CD14-positive monocyte (primary cell): ENCODE measurements at regions not wholly inside any gene's neighbourhood (a gene's known extent, or its start where the extent isn't known, plus 50 kb on each side); places are given as distances from the start of the nearest gene placed in this dataset.

Source experiments
- DNase-seq, 3 donors: peaks; one replicate each; pipeline ENCODE4 v3.0.0-alpha.2; 2011 to 2022
- H2AFZ ChIP-seq: 2 replicates; pipeline ENCODE4 v1.6.0; 2012; ENCODE audit warnings: mild to moderate bottlenecking, low read depth, low read length, inconsistent platforms; ENCODE audit not compliant: insufficient read depth, poor library complexity, severe bottlenecking
- H3K27ac ChIP-seq, 2 donors: 1 replicate in 1 of 2; 2 replicates in 1 of 2; pipeline ENCODE4 v1.5.1; 2012 to 2013; ENCODE audit warnings: low read length in 2 of 2, control low read depth in 1 of 2, inconsistent platforms in 1 of 2, low read depth in 1 of 2, mild to moderate bottlenecking in 1 of 2
- H3K27me3 ChIP-seq, 2 donors: one replicate each; pipeline versions ENCODE4 v1.6.0 to v1.6.1; 2011 to 2013; ENCODE audit warnings: low read length in 2 of 2; ENCODE audit not compliant: control insufficient read depth in 2 of 2, insufficient read depth in 2 of 2
- H3K36me3 ChIP-seq, 2 donors: replicated peaks in 1 of 2; 1 replicate in 1 of 2; 2 replicates in 1 of 2; pipeline versions ENCODE4 v1.5.1 to v1.6.1; 2012 to 2013; ENCODE audit warnings: low read length in 2 of 2, control low read depth in 1 of 2, inconsistent platforms in 1 of 2, mild to moderate bottlenecking in 1 of 2; ENCODE audit not compliant: insufficient read depth in 2 of 2, control insufficient read depth in 1 of 2
- H3K4me1 ChIP-seq, 2 donors: 1 replicate in 1 of 2; 2 replicates in 1 of 2; pipeline versions ENCODE4 v1.5.1 to v1.6.1; 2012 to 2013; ENCODE audit warnings: low read length in 2 of 2, control low read depth in 1 of 2, inconsistent platforms in 1 of 2, mild to moderate bottlenecking in 1 of 2, moderate library complexity in 1 of 2; ENCODE audit not compliant: insufficient read depth in 2 of 2, control insufficient read depth in 1 of 2
- H3K4me2 ChIP-seq: replicated peaks from 2 replicates; pipeline ENCODE3; 2012; ENCODE audit warnings: low read length, moderate library complexity, mild to moderate bottlenecking; ENCODE audit not compliant: poor library complexity, severe bottlenecking; ENCODE audit errors: extremely low read depth
- H3K4me3 ChIP-seq, 3 experiments: fragments of 200-600 bp in 1 of 3; sonication (generic) in 1 of 3; replicated peaks in 1 of 3; 1 replicate in 2 of 3; 2 replicates in 1 of 3; pipeline ENCODE4 v1.5.1; 2011 to 2013; ENCODE audit warnings: low read length in 3 of 3, mild to moderate bottlenecking in 3 of 3, control low read depth in 2 of 3, low read depth in 2 of 3, inconsistent platforms in 1 of 3, moderate library complexity in 1 of 3
- H3K79me2 ChIP-seq: 2 replicates; pipeline ENCODE4 v1.6.0; 2012; ENCODE audit warnings: mild to moderate bottlenecking, control low read depth, inconsistent platforms, low read length, moderate library complexity; ENCODE audit not compliant: insufficient read depth
- H3K9ac ChIP-seq: 2 replicates; pipeline ENCODE4 v1.6.0; 2017; ENCODE audit warnings: low read length, mild to moderate bottlenecking; ENCODE audit not compliant: insufficient read depth, poor library complexity, severe bottlenecking
- H3K9me3 ChIP-seq, 2 donors: replicated peaks in 1 of 2; 1 replicate in 1 of 2; 2 replicates in 1 of 2; pipeline versions ENCODE4 v1.5.1 to v1.6.1; 2012 to 2013; ENCODE audit warnings: low read length in 2 of 2, control low read depth in 1 of 2; ENCODE audit not compliant: control insufficient read depth in 1 of 2, insufficient read depth in 1 of 2
- H4K20me1 ChIP-seq: 2 replicates; pipeline ENCODE4 v1.6.0; 2012; ENCODE audit warnings: mild to moderate bottlenecking, low read length, control low read depth, moderate library complexity; ENCODE audit not compliant: insufficient read depth
- H3K27ac Mint-ChIP-seq, 7 donors: one replicate each; pipeline ENCODE4 v1.8.0; 2020; ENCODE audit warnings: mild to moderate bottlenecking in 7 of 7, mixed read lengths in 7 of 7, moderate library complexity in 6 of 7, inconsistent platforms in 2 of 7
- H3K27me3 Mint-ChIP-seq, 3 donors: one replicate each; pipeline ENCODE4 v1.8.0; 2021 to 2022; ENCODE audit warnings: low read depth in 3 of 3, mild to moderate bottlenecking in 3 of 3, mixed read lengths in 3 of 3, moderate library complexity in 3 of 3, inconsistent platforms in 1 of 3
- H3K36me3 Mint-ChIP-seq, 2 donors: one replicate each; pipeline ENCODE4 v1.8.0; 2020; ENCODE audit warnings: mixed read lengths in 2 of 2, inconsistent platforms in 1 of 2, mild to moderate bottlenecking in 1 of 2
- H3K4me1 Mint-ChIP-seq: one replicate; pipeline ENCODE4 v1.8.0; 2020; ENCODE audit warnings: mild to moderate bottlenecking, mixed read lengths
- H3K4me3 Mint-ChIP-seq, 2 donors: one replicate each; pipeline ENCODE4 v1.8.0; 2020; ENCODE audit warnings: mild to moderate bottlenecking in 2 of 2, mixed read lengths in 2 of 2, moderate library complexity in 1 of 2
- H3K9me3 Mint-ChIP-seq, 7 donors: one replicate each; pipeline ENCODE4 v1.8.0; 2020 to 2022; ENCODE audit warnings: mixed read lengths in 7 of 7, mild to moderate bottlenecking in 6 of 7, moderate library complexity in 6 of 7, inconsistent platforms in 2 of 7
- CTCF ChIP-seq: fragments of 200-600 bp; IDR thresholded peaks from one replicate; pipeline ENCODE4 v1.8.0; 2022; ENCODE audit warnings: antibody characterized with exemption, mild to moderate bottlenecking
- WGBS: methylation state at CpG from one replicate; pipeline ENCODE4 v1.1.5; 2013; ENCODE audit warnings: missing lambda C conversion rate; ENCODE audit not compliant: insufficient coverage; 5-methylcytosine and 5-hydroxymethylcytosine counted together
- intact Hi-C, 2 donors: fragments of 100-400 bp; cut with micrococcal nuclease; formaldehyde crosslinking; loops; one replicate each; pipeline versions ENCODE4 v1.15.0 to v1.15.1; 2023

GRCh38 chr18:41706301-41706700 is 248.7 kb upstream of the PIK3C3 start:
- no peaks in the 10 kb centered on the region for H3K9me3 ChIP-seq
- H3K36me3 ChIP-seq, result no peaks in the 10 kb centered on the region
- H3K27ac Mint-ChIP-seq, result no peak overlapping the region
- no peak overlapping the region for H3K4me3 Mint-ChIP-seq
- TF ChIP-seq CTCF, result no peak
- intact Hi-C loops, result no loop called here
- H3K79me2 ChIP-seq, result no peaks in the 10 kb centered on the region
- H3K9me3 Mint-ChIP-seq, result peaks cover 0 to 3% (median under 1%) of the 10 kb centered on the region in 7 donors
- no peak overlapping the region for H3K27ac ChIP-seq
- H3K4me2 ChIP-seq, result no peak overlapping the region
- H4K20me1 ChIP-seq, result no peaks in the 10 kb centered on the region
- DNase-seq, result no peak
- no peaks in the 10 kb centered on the region for H3K4me1 ChIP-seq
- no peak overlapping the region for H3K4me3 ChIP-seq
- no CpG with 5 or more reads among the region's 3 CpGs for WGBS
- H3K9ac ChIP-seq, result no peak overlapping the region
- no peak overlapping the region for H2AFZ ChIP-seq
- no peaks in the 10 kb centered on the region for H3K36me3 Mint-ChIP-seq
- no peaks in the 10 kb centered on the region for H3K4me1 Mint-ChIP-seq
- peaks cover 0 to 4% (median 0%) of the 10 kb centered on the region in 3 donors for H3K27me3 Mint-ChIP-seq
- no peaks in the 10 kb centered on the region for H3K27me3 ChIP-seq

- no CpG with 5 or more reads among the region's 2 CpGs for WGBS
- Mint-ChIP-seq H3K27ac (no peak overlapping the region), H3K4me1 (no peaks in the 10 kb centered on the region), H3K36me3 (no peaks in the 10 kb centered on the region), H3K4me3 (no peak overlapping the region), H3K27me3 (peaks cover 0 to 4% (median 0%) of the 10 kb centered on the region in 3 donors), H3K9me3 (peaks cover 0 to 6% (median 0%) of the 10 kb centered on the region in 7 donors)
- intact Hi-C loops, result no loop called here
- no peak for TF ChIP-seq CTCF
- Histone ChIP-seq H2AFZ (no peak overlapping the region), H3K79me2 (no peaks in the 10 kb centered on the region), H3K36me3 (no peaks in the 10 kb centered on the region), H3K9me3 (no peaks in the 10 kb centered on the region), H4K20me1 (no peaks in the 10 kb centered on the region), H3K27ac (no peak overlapping the region), H3K27me3 (no peaks in the 10 kb centered on the region), H3K4me2 (no peak overlapping the region), H3K4me3 (no peak overlapping the region), H3K9ac (no peak overlapping the region), H3K4me1 (no peaks in the 10 kb centered on the region)
- no peak for DNase-seq
Observed at GRCh38 chr18:41703744-41704530, 251.1 kb upstream of the PIK3C3 start.
